Keratinocyte (primary cell): ENCODE measurements at regions not wholly inside any gene's neighbourhood (a gene's known extent, or its start where the extent isn't known, plus 50 kb on each side); places are given as distances from the start of the nearest gene placed in this dataset.
"Not testable (repeated sequence)": the region's sequence is repeated elsewhere in the genome, so short reads cannot be mapped to it uniquely, and the experiment has no call there.

Source experiments
- CTCF ChIP-seq, 3 experiments: IDR thresholded peaks in 1 of 3; conservative IDR thresholded peaks in 1 of 3; optimal IDR thresholded peaks in 1 of 3; 2 replicates in 2 of 3; 3 replicates in 1 of 3; pipeline versions ENCODE3 to v1.5.1; 2011; ENCODE audit warnings: low read length in 3 of 3, mild to moderate bottlenecking in 3 of 3, moderate library complexity in 2 of 3, control low read depth in 1 of 3, inconsistent platforms in 1 of 3; ENCODE audit not compliant: insufficient read depth in 2 of 3; ENCODE audit errors: extremely low read depth in 1 of 3
- EZH2 ChIP-seq: IDR thresholded peaks from one replicate; pipeline ENCODE4 v1.6.1; 2012; ENCODE audit warnings: inconsistent platforms, mild to moderate bottlenecking, low read length, moderate library complexity

GRCh38 chr15:24145070-24145469, 458.0 kb upstream of the NDN start:
- not testable (repeated sequence) for TF ChIP-seq EZH2; CTCF (optimal IDR thresholded peaks at IDR 0.05 in 1 of 3, IDR thresholded peaks at IDR 0.05 in 1 of 3, conservative IDR thresholded peaks at IDR 0.05 in 1 of 3; ENCODE audit: extremely low read depth in 1 of 3, insufficient read depth in 2 of 3, low read length in 3 of 3)
